ENCODE measurements at regions not wholly inside any gene's neighbourhood (a gene's known extent, or its start where the extent isn't known, plus 50 kb on each side); places are given as distances from the start of the nearest gene placed in this dataset.
"Not testable (repeated sequence)": the region's sequence is repeated elsewhere in the genome, so short reads cannot be mapped to it uniquely, and the experiment has no call there.

DNA sequence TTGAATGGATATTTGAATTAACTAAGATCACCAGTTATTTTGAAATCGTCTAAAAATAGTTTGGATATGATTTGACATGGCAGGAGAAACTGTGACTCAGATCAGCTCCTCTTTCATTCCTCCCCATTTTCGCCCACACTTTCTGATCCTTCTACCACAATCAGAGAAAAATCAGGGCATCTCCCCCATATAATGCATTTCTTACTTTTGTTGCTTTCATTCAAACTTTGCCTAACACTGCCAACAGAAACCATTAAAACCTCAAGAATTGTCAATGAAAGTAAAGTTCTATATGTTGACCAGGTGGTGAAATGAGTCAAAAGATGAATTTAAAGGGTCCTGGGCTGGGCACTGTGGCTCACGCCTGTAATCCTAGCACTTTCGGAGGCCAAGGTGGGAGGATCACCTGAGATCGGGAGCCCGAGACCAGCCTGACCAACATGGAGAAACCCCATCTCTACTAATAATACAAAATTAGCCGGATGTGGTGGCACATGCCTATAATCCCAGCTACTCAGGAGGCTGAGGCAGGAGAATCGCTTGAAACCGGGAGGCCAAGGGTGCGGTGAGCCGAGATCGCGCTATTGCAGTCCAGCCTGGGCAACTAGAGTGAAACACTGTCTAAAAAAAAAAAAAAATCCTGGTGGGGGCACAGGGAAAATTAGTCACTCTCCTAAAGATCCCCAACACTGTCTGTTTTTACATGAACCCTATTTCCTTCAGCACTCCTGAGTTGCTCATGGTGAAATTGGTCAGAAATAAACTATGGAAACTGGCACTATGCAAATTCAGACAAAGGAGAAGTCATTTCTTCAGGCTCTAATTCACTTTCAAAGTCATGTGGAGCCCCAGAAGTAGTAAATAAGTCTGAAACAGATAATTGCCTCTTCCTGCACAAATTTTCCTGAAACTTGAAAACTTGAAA lies 122.8 kb upstream of the NOCT start:
- peak; percentile 72 for DNase-seq (ENCODE audit: low spot score)

DNA sequence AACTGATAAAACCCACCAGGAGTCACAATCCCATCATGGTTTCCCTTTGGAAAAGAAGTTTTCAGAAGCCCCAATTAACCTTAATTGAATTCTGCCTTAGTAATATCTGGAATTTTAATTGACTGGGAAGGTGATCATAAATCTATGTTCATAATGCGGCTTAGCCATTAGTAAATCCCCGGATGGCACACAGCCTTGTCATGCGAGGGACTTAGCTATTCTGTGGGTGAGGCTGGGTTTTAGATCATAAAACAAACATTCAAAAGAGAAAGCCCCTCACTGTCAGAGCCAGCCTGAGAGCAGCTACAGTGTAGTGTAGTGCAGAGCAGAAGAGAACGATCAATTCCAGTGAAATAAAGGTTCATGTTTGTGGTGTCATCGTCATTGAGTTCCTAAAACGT lies 124.0 kb upstream of the NOCT start:
- no peak for DNase-seq (ENCODE audit: low spot score)

DNA sequence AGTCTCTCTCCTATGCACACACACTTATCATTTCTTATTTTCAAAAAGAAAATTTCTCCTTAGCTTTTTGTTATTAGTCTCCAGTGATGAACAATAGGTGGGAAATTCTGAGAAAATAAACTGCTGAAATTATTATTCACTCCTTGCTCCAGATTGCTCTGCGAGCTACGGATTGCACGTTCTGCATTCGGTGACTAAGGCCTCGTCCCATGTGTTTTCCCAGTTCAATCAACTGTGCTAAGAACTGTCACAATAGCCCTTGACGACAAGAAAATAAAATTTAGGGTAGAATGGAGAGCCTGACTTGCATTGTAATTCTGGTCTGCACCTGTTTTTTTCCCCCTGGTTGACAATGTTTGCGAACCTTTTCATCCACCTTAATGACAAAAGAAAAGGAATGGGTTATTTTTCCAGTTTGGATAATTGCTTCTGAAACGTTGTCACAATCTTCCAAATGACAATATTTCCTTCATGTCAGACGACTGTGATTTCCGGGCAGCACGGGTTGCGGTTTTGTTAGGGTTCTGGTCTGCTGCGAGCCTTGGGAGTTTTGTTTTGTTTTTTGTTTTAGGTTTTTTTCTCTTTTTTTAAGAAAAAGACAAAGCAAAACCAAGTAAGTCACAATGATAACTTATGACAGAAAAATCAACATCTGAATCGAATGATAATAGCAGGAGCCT lies 124.5 kb upstream of the NOCT start:
- no peak for DNase-seq (ENCODE audit: low spot score)

DNA sequence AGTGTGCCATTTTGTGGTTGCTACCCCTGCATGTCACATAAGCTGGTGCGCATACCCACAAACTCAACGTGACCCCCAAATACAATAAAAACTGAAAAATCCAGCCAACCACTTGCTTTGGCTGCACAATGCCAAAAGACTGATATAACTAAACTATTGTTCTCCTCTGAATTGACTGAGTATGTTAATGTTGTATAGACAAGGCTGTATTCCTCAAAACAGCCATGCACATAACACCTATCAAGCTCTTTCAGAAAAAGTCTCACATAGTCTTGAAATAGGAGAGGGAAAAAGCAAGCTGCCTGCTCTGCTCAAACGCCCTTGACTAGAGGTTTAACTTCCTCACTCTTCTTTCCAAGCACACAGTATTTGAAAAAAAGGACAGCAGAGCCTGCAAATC lies 126.4 kb upstream of the NOCT start:
- no peak for DNase-seq (ENCODE audit: low spot score)

DNA sequence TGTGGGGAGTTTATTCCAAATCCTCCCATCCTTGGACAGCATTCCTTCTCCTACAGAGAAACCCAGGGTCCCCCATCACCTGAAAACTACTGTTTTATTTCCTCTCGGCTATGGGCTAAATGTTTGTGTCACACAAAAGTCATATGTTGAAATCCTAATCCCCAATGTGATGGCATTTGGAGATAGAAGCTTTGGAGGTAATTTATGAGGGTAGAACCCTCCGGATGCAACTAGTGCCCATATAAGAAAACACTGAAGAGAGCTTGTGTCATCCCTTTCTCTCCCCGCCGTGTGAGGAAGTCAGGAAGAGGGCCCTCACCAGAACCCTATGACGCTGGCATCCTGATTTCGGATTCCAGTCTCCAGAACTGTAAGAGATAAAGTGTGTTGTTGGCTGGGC lies 127.8 kb upstream of the NOCT start:
- DNase-seq (ENCODE audit: low spot score), result no peak

DNA sequence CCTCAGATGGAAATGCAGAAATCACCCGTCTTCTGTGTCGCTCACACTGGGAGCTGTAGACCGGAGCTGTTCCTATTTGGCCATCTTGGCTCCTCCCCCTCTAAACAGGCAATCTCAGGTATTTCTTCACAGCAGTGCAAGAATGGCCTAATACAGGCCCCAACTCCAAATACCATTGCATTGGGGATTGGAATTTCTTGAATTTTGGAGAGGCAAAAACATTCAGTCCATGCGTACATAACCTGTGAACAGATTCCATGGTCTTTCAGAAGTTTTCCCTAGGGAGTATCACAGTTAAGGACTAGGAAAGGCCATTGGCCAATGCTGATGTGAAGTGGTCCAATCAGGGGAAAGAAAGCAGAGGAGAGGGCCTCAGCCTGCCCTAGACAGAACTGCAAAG lies 128.2 kb upstream of the NOCT start:
- DNase-seq (ENCODE audit: low spot score), result no peak

DNA sequence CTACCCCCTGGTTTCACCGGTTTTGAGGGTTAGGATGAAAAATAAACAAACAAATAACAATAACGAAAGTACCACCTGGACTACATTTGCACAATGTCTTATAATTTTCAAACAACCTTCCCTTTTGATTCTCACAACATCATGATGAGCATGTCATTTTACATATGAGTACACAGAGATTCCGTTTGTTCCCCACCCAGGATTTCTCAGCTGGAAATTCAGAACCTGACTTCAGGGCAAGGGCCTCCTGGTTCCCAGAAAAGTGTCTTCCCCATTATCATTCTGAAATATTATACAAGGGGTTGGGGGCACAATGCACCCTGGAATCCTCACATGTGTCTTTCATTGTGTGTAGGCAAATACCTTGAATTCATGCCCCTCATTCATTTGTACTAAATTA lies 135.8 kb upstream of the NOCT start:
- no peak for DNase-seq (ENCODE audit: low spot score)

DNA sequence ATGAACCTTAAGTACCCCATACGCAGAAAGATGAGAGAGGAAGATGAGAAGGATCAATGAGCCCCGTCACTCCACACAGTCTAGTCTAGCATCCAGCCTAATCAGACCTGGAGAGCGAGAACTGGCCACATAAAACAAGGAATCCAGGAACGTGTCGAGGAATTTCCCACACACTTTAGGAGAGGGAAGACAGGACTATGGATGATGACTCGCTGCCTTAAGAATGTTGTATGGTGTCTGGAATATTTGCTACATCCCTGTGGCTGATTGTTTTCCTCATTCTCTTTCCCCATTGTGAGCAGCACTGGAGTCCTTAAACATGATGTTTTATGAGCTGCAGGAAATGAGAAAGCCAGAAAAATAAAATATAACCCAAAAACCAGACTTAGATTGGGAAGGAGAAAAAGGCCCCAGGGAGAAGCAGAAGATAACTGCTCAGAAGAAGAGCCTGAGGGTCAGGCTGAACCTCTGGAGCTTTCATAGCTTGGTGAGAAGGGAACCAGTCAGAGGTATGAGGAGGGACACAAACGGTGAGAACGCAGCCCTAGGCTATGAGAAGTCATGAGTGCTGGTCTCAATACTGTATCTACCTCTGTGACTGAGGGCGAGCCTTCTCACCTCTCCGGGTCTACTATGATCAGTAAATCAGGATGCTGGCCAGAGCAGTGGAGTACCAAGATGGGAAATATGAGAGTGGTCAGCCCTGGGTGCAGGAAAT lies 139.5 kb upstream of the NOCT start:
- DNase-seq (ENCODE audit: low spot score), result no peak

DNA sequence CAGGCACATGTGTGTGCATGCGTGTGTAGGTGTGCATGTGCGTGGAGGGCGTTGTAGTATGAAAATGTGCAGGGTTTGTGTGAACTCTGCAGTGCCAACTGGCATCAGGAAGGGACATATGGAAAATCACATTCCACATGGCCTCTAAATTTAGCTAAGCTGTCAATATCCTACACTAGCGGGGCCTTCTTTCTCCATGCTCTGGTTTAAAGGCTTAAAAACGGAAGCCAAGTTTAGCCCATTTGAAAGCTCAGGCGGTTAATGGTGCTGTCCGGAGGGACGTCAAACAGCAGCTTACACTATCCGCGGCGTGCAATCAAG lies 144.1 kb upstream of the NOCT start:
- DNase-seq (ENCODE audit: low spot score), result no peak

DNA sequence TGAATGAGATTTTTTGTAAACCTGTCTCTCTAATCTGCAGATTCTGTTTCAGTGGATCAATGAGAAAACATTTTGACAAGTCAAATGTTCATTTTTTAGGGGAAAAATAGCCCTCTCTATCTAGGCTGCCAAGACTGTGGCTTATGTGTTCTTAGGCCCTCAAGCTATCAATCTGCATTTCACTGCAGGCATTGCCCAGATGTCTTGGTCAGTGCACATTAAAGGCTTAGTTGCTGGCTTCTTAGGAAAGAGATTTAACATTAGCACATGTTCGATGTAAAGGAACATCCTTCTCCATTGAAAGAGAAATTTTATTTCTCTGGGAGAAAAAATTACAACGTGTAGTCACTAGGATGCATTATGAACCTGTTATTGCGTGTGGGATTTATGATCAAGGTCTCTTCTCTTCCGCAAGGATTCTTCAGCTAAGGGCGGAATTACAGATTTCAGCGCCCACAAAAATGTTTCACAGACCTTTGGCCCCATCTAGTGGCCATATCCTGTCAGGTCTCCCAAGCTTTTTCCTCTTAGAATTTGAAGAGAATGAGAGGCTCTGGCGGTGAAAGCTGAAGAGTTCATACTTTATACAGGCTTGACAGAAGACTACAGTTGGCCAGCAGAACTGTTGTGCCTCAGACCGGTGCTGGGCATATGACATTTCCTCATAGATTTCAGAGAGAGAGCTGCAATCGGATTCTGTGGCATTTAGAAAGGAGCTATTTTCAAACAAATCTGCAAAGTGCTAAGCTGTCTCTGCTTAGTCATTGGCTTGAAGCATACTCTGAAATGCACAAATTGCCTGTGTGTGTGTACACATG lies 144.6 kb upstream of the NOCT start:
- peak; percentile 84 for DNase-seq (ENCODE audit: low spot score)

DNA sequence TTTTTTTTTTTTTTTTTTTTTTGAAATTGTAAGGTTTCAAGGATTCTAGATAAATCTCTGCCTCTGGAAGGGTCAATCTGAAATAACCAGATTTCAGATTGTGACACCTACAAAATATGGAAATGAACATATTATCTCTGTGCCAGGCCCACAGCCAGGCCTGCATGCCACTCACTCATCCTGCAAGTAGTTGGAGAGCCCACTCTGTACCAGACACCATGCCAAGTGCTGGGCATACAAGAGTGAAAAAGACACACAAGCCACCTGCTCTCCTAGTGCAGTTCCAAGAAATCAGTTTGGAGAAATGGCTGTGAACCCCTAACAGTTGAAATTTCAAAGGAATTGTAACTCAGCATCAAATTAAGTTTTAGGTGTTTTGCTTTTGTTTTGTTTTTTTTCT lies 145.9 kb upstream of the NOCT start:
- no peak for DNase-seq (ENCODE audit: low spot score)

DNA sequence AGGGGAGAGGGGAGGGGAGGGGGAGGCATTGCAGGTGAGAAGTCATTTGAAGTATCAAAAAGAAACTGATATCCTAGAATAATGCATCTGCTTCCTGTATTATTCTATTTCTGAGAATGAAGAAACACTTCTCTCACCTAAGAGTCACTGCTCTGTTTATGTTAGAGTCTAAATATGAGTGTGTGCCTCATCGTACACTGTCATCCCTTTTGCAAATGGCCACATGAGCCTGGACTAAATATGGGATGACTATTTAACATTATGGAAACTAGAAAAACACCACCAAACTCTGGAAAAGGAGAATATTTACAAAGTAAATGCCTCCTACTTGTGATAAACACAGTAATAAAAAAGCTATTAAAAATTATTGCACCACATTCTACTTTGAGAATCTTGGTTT lies 146.4 kb upstream of the NOCT start:
- DNase-seq (ENCODE audit: low spot score), result no peak

DNA sequence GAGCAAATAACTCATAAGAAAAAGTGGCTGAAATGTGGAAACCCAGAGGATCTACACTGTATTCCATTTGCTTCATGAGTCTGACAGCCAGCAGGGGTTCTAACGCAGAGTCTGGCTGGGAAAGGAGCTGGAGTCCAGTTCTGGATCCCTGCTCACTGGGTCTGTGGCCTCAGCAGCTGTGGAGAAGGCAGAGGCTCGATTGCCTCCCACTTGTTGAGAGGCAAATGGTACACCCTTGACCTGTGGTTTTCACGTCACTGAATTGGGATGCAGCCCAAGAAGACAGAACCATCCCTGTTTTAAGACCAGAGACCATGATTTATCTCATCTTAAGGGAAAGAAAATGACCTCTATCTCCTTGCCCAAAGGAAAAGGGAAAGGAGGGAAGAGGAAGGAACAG lies 147.0 kb upstream of the NOCT start:
- DNase-seq (ENCODE audit: low spot score), result no peak

DNA sequence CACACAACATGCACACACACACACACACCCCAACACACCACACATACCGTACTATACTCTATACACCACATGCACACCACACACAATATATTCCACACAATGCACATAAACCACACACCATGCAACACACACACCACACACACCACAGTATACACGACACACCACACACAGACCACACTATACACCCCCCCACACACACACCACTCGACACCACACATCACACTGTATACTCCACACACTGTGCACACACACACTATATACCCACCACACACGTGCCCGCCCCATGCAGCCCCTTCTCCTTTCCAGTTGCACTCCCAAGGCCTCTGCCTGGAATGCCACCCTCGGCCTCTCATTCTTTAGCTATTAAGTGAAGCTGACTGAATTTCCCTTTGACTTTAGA lies 148.2 kb upstream of the NOCT start:
- DNase-seq (ENCODE audit: low spot score), result no peak

DNA sequence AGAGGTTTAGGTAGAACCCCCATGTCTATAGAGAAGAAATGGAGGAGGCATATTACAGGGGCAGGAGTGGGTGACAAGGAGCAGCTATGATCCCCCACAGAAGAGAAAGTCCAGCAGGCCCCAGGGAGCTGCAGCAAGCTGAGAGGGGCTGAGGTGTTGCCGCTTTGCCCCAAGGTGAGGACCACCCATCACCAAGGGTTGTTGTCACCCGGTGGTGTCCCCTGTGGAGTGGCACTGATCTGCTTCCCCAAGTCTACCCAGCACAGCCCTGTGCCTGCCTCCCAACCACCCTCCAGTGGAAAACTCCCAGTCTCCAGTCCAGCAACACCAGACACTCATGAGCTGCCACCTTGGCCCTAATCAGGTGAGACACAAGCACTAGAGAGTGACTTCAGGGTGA lies 149.3 kb upstream of the NOCT start:
- DNase-seq (ENCODE audit: low spot score), result no peak

DNA sequence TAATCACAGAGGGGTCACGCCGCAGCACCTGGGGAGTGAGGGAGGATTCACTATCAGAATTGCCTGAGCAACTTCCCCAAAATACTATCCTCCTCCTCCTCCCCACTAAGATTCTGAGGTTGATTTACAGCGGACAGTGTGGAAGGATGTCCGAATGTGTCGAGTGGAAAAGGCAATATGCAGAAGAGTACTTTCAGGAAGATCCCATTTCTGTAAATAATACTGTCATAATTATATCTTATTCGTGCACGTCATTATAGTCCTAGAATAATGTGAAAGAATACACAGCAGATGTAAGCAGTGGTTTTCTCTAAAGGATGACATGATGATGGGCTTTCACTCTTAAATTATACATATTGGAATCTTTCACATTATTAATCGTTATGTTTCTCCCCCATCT lies 149.8 kb upstream of the NOCT start:
- DNase-seq (ENCODE audit: low spot score), result no peak

DNA sequence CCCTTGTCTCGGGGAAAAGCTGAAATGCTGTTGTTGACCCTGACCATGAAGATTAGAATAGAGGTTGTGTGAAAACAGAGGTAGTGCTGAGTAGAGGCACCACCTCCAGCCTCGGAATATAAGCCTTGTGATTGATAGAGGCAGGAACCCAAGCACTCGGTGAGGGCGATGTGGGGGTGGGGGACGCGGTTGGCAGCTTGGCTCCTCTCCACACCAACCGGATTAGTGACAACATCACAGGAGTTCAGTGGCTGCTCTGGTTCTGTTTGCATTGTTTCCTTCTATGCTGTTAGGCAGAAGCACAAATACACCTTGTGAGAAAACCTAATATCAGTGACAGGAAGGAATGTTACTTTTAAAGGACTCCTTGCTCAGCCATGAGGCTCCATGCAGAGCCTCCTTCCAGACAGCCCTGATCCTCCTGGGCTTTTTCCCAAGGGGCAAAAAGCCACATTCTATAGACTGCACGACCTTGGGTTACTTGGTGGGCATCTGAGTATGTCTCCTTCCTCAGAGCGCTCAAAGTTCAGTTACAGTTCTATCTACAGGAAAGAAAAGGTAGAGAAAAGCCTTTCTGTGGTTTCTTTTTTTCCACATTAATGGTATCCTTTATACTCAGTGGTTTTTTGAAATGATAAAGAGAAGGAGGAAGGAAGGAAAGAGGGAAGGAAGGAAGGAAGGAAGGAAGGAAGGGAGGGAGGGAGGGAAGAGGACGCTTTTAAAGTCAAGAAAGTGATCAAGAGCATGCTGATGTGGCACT lies 150.4 kb upstream of the NOCT start:
- DNase-seq (ENCODE audit: low spot score), result no peak

DNA sequence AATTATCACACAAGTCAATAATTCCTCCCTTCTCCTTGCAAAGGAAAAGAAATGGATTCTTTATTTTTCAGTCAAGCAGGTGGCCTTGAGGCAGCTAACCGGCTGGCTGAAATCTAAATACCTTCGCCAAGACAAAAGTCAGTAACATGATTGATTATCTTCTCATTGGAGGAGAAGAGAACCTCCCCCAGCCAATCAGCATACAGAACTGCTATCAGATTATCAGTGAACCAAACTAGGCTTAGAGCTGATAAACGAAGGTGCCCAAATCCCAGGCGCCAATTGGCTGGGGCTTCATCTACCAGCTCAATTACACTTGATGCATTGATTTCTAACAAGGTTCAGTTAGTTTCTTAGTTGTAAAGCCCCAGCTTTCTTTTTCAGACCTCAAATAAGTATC lies 152.4 kb upstream of the NOCT start:
- no peak for DNase-seq (ENCODE audit: low spot score)

DNA sequence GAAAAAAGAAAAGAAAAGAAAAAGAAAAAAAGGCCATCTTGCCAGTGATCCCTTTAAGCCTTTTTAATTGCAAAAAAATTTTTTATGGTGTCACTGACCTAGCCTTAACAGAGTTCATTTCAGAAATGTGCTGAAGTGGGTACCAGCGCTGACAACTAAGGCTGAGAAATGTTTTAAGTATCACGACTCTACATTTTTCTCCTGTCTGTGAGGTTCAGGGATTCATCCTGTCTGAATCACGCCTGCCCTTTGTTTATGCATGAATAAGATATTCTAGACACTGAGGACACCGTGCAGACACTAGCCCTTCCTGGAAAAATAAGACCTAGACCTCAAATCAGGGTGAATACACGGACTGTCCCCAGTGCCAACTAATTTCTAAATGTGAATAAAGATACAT lies 154.4 kb upstream of the NOCT start:
- no peak for DNase-seq (ENCODE audit: low spot score)

DNA sequence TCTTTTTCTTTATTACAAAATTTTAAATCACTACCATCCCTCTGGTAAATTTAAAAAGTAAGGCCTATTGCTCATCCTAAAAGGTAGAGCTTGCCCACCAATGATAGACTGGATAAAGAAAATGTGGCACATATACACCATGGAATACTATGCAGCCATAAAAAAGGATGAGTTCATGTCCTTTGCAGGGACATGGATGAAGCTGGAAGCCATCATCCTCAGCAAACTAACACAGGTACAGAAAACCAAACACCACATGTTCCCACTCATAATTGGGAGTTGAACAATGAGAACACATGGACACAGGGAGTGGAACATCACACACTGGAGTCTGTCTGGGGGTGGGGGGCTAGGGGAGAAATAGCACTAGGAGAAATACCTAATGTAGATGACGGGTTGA lies 155.2 kb upstream of the NOCT start:
- DNase-seq (ENCODE audit: low spot score), result not testable (repeated sequence)

DNA sequence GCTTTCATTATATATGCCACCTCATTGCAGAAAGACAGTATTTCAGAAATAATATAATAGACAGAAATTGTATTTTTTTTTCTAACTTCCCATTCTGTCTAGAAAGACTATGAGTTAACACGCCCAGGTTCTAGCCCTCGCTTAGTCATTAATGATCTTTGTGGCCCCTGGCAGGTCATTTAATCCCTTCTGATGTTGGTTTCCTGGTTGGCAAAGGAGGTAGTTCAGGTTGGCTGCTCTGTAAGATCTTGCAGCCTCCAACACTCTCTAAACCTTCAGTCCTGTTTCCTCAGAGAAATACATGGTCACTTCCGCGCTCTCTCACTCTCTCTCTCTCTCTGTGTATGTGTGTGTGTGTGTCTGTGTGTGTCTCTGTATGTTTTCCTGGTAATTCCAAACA lies 156.3 kb upstream of the NOCT start:
- DNase-seq (ENCODE audit: low spot score), result no peak

DNA sequence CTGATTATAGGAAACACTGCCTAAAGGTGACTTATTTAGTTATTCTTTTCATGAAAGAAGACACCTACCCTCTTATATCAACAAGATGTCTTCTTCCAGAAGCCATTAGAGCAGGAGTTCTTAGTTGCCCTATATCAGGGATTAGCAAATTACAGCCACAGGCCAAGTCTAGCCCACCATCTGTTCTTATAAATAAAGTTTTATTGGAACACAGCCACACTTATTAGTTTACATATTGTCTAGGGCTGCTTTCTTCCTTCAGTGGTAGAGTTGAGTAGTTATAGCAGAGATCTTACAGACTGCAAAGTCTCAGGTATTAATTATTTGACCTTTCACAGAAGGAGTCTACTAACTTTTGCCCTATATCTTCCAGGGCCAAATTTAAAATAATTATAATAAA lies 157.2 kb upstream of the NOCT start:
- no peak for DNase-seq (ENCODE audit: low spot score)

All from putamen (tissue), 1 donor.